Testis (tissue), 2 donors: ENCODE measurements at regions not wholly inside any gene's neighbourhood (a gene's known extent, or its start where the extent isn't known, plus 50 kb on each side); places are given as distances from the start of the nearest gene placed in this dataset.

Source experiments
- DNase-seq: peaks from one replicate; pipeline ENCODE4 v3.0.0-alpha.2; 2019
- H3K27ac ChIP-seq, 2 donors: fragments of 200-600 bp; sonication (generic); one replicate each; pipeline ENCODE4 v1.5.1; 2019
- H3K27me3 ChIP-seq: fragments of 200-600 bp; sonication (generic); one replicate; pipeline ENCODE4 v1.5.1; 2019
- H3K36me3 ChIP-seq: fragments of 200-600 bp; sonication (generic); one replicate; pipeline ENCODE4 v1.5.1; 2017; ENCODE audit warnings: low read depth; ENCODE audit errors: missing control alignments
- H3K4me1 ChIP-seq: fragments of 200-600 bp; sonication (generic); one replicate; pipeline ENCODE4 v1.5.1; 2019
- H3K4me3 ChIP-seq, 2 donors: fragments of 200-600 bp; sonication (generic); one replicate each; pipeline ENCODE4 v1.5.1; 2017 to 2019
- H3K9me3 ChIP-seq: fragments of 200-600 bp; sonication (generic); one replicate; pipeline ENCODE4 v1.5.1; 2017
- CTCF ChIP-seq, 3 experiments: fragments of 450-650 bp in 2 of 3; fragments of 200-600 bp in 1 of 3; sonication (generic) in 1 of 3; IDR thresholded peaks; one replicate each; pipeline ENCODE4 v1.5.1; 2016 to 2019; ENCODE audit warnings: antibody characterized with exemption in 3 of 3, mild to moderate bottlenecking in 2 of 3, moderate library complexity in 1 of 3
- POLR2A ChIP-seq: fragments of 450-650 bp; IDR thresholded peaks from one replicate; pipeline ENCODE4 v1.6.1; 2017; ENCODE audit warnings: antibody characterized with exemption, mild to moderate bottlenecking, moderate library complexity
- WGBS, 2 donors: methylation state at CpG; one replicate each; pipeline ENCODE4 v1.1.5; 2018; 5-methylcytosine and 5-hydroxymethylcytosine counted together
- intact Hi-C: fragments of 100-400 bp; cut with DNase I; formaldehyde crosslinking; loops from one replicate; pipeline ENCODE4 v1.15.1; 2023; ENCODE audit warnings: low total_unique reads

- no peaks in the 10 kb centered on the region for H3K4me1 ChIP-seq
- TF ChIP-seq POLR2A (no peak), CTCF (IDR thresholded peaks at IDR 0.05) (no peak)
- no peak overlapping the region for H3K4me3 ChIP-seq
- no peak for DNase-seq
- no peak overlapping the region for H3K27ac ChIP-seq
- 52 to 68% methylated on average over 5 of the region's 5 CpGs for WGBS, 2 donors
- intact Hi-C loops, result no loop called here
- no peaks in the 10 kb centered on the region for H3K9me3 ChIP-seq
- H3K27me3 ChIP-seq, result no peaks in the 10 kb centered on the region
- no peaks in the 10 kb centered on the region for H3K36me3 ChIP-seq
Observed at GRCh38 chr13:107497661-107498060, 717.7 kb downstream of the LIG4 start.

- intact Hi-C loops, result no loop called here
- 88 to 95% methylated on average over 3 of the region's 3 CpGs for WGBS, 2 donors
- H3K27ac ChIP-seq, result no peak overlapping the region
- no peaks in the 10 kb centered on the region for H3K36me3 ChIP-seq
- H3K4me3 ChIP-seq, result no peak overlapping the region
- no peak for DNase-seq
- no peaks in the 10 kb centered on the region for H3K9me3 ChIP-seq
- H3K4me1 ChIP-seq, result no peaks in the 10 kb centered on the region
- H3K27me3 ChIP-seq, result no peaks in the 10 kb centered on the region
- TF ChIP-seq POLR2A (no peak), CTCF (IDR thresholded peaks at IDR 0.05) (no peak)
Observed at GRCh38 chr13:107493266-107493665, 722.1 kb downstream of the LIG4 start.

GRCh38 chr13:107482688-107483087 lies 732.6 kb downstream of the LIG4 start:
- no peaks in the 10 kb centered on the region for H3K9me3 ChIP-seq
- TF ChIP-seq POLR2A (no peak), CTCF (IDR thresholded peaks at IDR 0.05) (no peak)
- no peaks in the 10 kb centered on the region for H3K4me1 ChIP-seq
- no peak overlapping the region for H3K27ac ChIP-seq
- no peak for DNase-seq
- H3K27me3 ChIP-seq, result no peaks in the 10 kb centered on the region
- intact Hi-C loops, result no loop called here
- H3K36me3 ChIP-seq, result no peaks in the 10 kb centered on the region
- H3K4me3 ChIP-seq, result no peak overlapping the region
- 65 to 75% methylated on average over 5 of the region's 5 CpGs for WGBS, 2 donors

- H3K9me3 ChIP-seq, result no peaks in the 10 kb centered on the region
- no peak for TF ChIP-seq CTCF (IDR thresholded peaks at IDR 0.05)
- no peak for TF ChIP-seq POLR2A
- DNase-seq, result no peak
- no peaks in the 10 kb centered on the region for H3K36me3 ChIP-seq
- H3K27me3 ChIP-seq, result no peaks in the 10 kb centered on the region
- H3K4me3 ChIP-seq, result no peak overlapping the region
- no peaks in the 10 kb centered on the region for H3K4me1 ChIP-seq
- intact Hi-C loops, result no loop called here
- H3K27ac ChIP-seq, result no peak overlapping the region
- WGBS, 2 donors, result 88 to 92% methylated on average over 1 of the region's 1 CpG
Observed at GRCh38 chr13:107480130-107480529, 735.2 kb downstream of the LIG4 start.

GRCh38 chr13:107477772-107478379 lies 737.5 kb downstream of the LIG4 start:
- intact Hi-C loops, result no loop called here
- no peak for DNase-seq
- H3K27ac ChIP-seq, result no peak overlapping the region
- H3K27me3 ChIP-seq, result no peaks in the 10 kb centered on the region
- WGBS, 2 donors, result 78 to 87% methylated on average over 3 of the region's 3 CpGs
- H3K36me3 ChIP-seq, result no peaks in the 10 kb centered on the region
- H3K9me3 ChIP-seq, result no peaks in the 10 kb centered on the region
- H3K4me1 ChIP-seq, result no peaks in the 10 kb centered on the region
- TF ChIP-seq CTCF (IDR thresholded peaks at IDR 0.05) (no peak), POLR2A (no peak)
- H3K4me3 ChIP-seq, result no peak overlapping the region
